GM23338 (cell line): ENCODE measurements at regions not wholly inside any gene's neighbourhood (a gene's known extent, or its start where the extent isn't known, plus 50 kb on each side); places are given as distances from the start of the nearest gene placed in this dataset.

Experiments
- ATAC-seq: fragments of 200-7000 bp; cut with Tn5 transposase; 3 replicates; pipeline ENCODE4 v1.9.1; 2020
- DNase-seq: peaks from one replicate; pipeline ENCODE4 v3.0.0-alpha.2; 2015; ENCODE audit warnings: low spot score
- H2AFZ ChIP-seq: fragments of 200-600 bp; sonication (generic); 2 replicates; pipeline ENCODE4 v1.8.0; 2016; ENCODE audit warnings: antibody characterized with exemption, mild to moderate bottlenecking, moderate library complexity
- H3F3A ChIP-seq: fragments of 200-600 bp; sonication (generic); replicated peaks from 2 replicates; pipeline ENCODE4 v1.8.0; 2017; ENCODE audit warnings: antibody characterized with exemption, mixed run types, low read depth
- H3K27ac ChIP-seq: fragments of 200-600 bp; sonication (generic); 2 replicates; pipeline ENCODE4 v1.6.1; 2016; ENCODE audit warnings: low read depth
- H3K27me3 ChIP-seq: fragments of 200-600 bp; sonication (generic); 2 replicates; pipeline ENCODE4 v1.8.0; 2016; ENCODE audit warnings: mild to moderate bottlenecking, mixed run types, moderate library complexity; ENCODE audit not compliant: insufficient read depth
- H3K36me3 ChIP-seq: fragments of 200-600 bp; sonication (generic); 2 replicates; pipeline ENCODE4 v1.8.0; 2016; ENCODE audit warnings: mild to moderate bottlenecking; ENCODE audit not compliant: insufficient read depth
- H3K4me1 ChIP-seq: fragments of 200-600 bp; sonication (generic); 2 replicates; pipeline ENCODE4 v1.8.0; 2016; ENCODE audit warnings: mild to moderate bottlenecking, moderate library complexity; ENCODE audit not compliant: insufficient read depth
- H3K4me2 ChIP-seq: fragments of 200-600 bp; sonication (generic); 2 replicates; pipeline ENCODE4 v1.7.1; 2017; ENCODE audit warnings: mixed run types
- H3K4me3 ChIP-seq: fragments of 200-600 bp; sonication (generic); 2 replicates; pipeline ENCODE4 v1.6.1; 2016; ENCODE audit warnings: mixed run types
- H3K79me2 ChIP-seq: fragments of 200-600 bp; sonication (generic); replicated peaks from 2 replicates; pipeline ENCODE4 v1.8.0; 2017; ENCODE audit warnings: mild to moderate bottlenecking; ENCODE audit not compliant: insufficient read depth
- H3K9me2 ChIP-seq: fragments of 200-600 bp; sonication (generic); 2 replicates; pipeline ENCODE4 v1.8.0; 2017; ENCODE audit not compliant: insufficient read depth
- H4K20me1 ChIP-seq: fragments of 200-600 bp; sonication (generic); replicated peaks from 2 replicates; pipeline ENCODE4 v1.8.0; 2017; ENCODE audit warnings: mild to moderate bottlenecking; ENCODE audit not compliant: insufficient read depth
- H3K27ac Mint-ChIP-seq: 2 replicates; pipeline ENCODE4 v1.8.0; 2020; ENCODE audit warnings: inconsistent platforms, mild to moderate bottlenecking, moderate library complexity, mixed read lengths
- H3K27me3 Mint-ChIP-seq: 3 replicates; pipeline ENCODE4 v1.8.0; 2022; ENCODE audit warnings: low read depth, mild to moderate bottlenecking, moderate library complexity, mixed read lengths, inconsistent platforms; ENCODE audit not compliant: insufficient read depth, poor library complexity
- H3K36me3 Mint-ChIP-seq: 3 replicates; pipeline ENCODE4 v1.8.0; 2021; ENCODE audit warnings: low read depth, mild to moderate bottlenecking, inconsistent platforms, moderate library complexity, mixed read lengths
- H3K4me1 Mint-ChIP-seq: 3 replicates; pipeline ENCODE4 v1.8.0; 2020; ENCODE audit warnings: mild to moderate bottlenecking, inconsistent platforms, mixed read lengths
- H3K4me3 Mint-ChIP-seq: 3 replicates; pipeline ENCODE4 v1.8.0; 2021; ENCODE audit warnings: moderate library complexity, mild to moderate bottlenecking, inconsistent platforms, mixed read lengths
- H3K9me3 Mint-ChIP-seq: 3 replicates; pipeline ENCODE4 v1.8.0; 2020; ENCODE audit warnings: moderate library complexity, mild to moderate bottlenecking, inconsistent platforms, mixed read lengths
- EZH2 ChIP-seq: fragments of 200-600 bp; sonication (generic); IDR thresholded peaks from one replicate; pipeline ENCODE4 v1.8.0; 2017; ENCODE audit warnings: antibody characterized with exemption, mild to moderate bottlenecking, low read depth; ENCODE audit not compliant: unreplicated experiment
- JUNB ChIP-seq: IDR thresholded peaks from one replicate; pipeline ENCODE4 v1.6.1; 2016; ENCODE audit warnings: antibody characterized with exemption; ENCODE audit not compliant: unreplicated experiment
- POLR2AphosphoS5 ChIP-seq: IDR thresholded peaks from 2 replicates; pipeline ENCODE4 v1.6.1; 2016; ENCODE audit warnings: antibody characterized with exemption, low read depth
- ZNF331 ChIP-seq: fragments of 250-450 bp; sonication (Bioruptor Pico); IDR thresholded peaks from 2 replicates; pipeline ENCODE4 v1.5.0; 2020; ENCODE audit warnings: low read depth, mild to moderate bottlenecking, moderate library complexity
- TF ChIP-seq, protein P1 (sequence below): fragments of 250-450 bp; sonication (Bioruptor Pico); IDR thresholded peaks from 2 replicates; pipeline ENCODE4 v1.5.0; 2020; ENCODE audit warnings: mild to moderate bottlenecking, moderate library complexity
- TF ChIP-seq, protein P2 (sequence below), 2 experiments: fragments of 200-600 bp in 1 of 2; sonication (generic) in 1 of 2; conservative IDR thresholded peaks; 2 replicates each; pipeline versions ENCODE4 v1.5.1 to v1.6.1; 2016 to 2017; ENCODE audit warnings: antibody characterized with exemption in 2 of 2, low read depth in 2 of 2, mild to moderate bottlenecking in 2 of 2, moderate library complexity in 1 of 2
- TF ChIP-seq, protein P3 (sequence below): IDR thresholded peaks from one replicate; pipeline ENCODE4 v1.6.1; 2018; ENCODE audit warnings: antibody characterized with exemption; ENCODE audit not compliant: unreplicated experiment

DNA sequence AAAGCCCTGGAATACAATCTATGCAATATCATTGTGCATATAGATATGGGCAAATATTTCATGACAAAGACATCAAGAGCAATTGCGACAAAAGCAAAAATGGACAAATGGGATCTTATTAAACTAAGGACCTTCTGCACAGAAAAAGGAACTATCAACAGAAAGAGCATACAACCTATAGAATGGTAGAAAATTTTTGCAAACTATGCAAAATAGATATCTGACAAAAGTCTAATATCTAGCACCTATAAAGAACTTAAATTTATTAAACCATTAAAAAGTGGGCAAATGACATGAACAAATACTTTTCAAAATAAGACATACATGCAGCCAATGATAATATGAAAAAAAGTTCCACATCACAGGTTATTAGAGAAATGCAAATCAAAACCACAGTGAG lies 312.9 kb downstream of the GLUD2 start:
- no peaks in the 10 kb centered on the region; the same call in 2 of the 3 replicates for H3K9me3 Mint-ChIP-seq
- no peak overlapping the region for H2AFZ ChIP-seq

More for the DNA sequence above, 312.9 kb downstream of the GLUD2 start:
- no peaks in the 10 kb centered on the region for H3K27me3 Mint-ChIP-seq
- H3K4me1 ChIP-seq: no peaks in the 10 kb centered on the region
- no peak overlapping the region for H3K27ac Mint-ChIP-seq
- H3K9me2 ChIP-seq: no peaks in the 10 kb centered on the region
- ATAC-seq (no peak), DNase-seq (no peak)
- no peaks in the 10 kb centered on the region for H3K36me3 Mint-ChIP-seq
- H3K79me2 ChIP-seq: no peaks in the 10 kb centered on the region
- no peak overlapping the region for H3K4me3 Mint-ChIP-seq
- no peak overlapping the region for H3K4me3 ChIP-seq
- TF ChIP-seq ZNF331 (CRISPR knock-in tag) (no peak), POLR2AphosphoS5 (no peak), EZH2 (no peak), JUNB (no peak)
- TF ChIP-seq, protein P1, sequence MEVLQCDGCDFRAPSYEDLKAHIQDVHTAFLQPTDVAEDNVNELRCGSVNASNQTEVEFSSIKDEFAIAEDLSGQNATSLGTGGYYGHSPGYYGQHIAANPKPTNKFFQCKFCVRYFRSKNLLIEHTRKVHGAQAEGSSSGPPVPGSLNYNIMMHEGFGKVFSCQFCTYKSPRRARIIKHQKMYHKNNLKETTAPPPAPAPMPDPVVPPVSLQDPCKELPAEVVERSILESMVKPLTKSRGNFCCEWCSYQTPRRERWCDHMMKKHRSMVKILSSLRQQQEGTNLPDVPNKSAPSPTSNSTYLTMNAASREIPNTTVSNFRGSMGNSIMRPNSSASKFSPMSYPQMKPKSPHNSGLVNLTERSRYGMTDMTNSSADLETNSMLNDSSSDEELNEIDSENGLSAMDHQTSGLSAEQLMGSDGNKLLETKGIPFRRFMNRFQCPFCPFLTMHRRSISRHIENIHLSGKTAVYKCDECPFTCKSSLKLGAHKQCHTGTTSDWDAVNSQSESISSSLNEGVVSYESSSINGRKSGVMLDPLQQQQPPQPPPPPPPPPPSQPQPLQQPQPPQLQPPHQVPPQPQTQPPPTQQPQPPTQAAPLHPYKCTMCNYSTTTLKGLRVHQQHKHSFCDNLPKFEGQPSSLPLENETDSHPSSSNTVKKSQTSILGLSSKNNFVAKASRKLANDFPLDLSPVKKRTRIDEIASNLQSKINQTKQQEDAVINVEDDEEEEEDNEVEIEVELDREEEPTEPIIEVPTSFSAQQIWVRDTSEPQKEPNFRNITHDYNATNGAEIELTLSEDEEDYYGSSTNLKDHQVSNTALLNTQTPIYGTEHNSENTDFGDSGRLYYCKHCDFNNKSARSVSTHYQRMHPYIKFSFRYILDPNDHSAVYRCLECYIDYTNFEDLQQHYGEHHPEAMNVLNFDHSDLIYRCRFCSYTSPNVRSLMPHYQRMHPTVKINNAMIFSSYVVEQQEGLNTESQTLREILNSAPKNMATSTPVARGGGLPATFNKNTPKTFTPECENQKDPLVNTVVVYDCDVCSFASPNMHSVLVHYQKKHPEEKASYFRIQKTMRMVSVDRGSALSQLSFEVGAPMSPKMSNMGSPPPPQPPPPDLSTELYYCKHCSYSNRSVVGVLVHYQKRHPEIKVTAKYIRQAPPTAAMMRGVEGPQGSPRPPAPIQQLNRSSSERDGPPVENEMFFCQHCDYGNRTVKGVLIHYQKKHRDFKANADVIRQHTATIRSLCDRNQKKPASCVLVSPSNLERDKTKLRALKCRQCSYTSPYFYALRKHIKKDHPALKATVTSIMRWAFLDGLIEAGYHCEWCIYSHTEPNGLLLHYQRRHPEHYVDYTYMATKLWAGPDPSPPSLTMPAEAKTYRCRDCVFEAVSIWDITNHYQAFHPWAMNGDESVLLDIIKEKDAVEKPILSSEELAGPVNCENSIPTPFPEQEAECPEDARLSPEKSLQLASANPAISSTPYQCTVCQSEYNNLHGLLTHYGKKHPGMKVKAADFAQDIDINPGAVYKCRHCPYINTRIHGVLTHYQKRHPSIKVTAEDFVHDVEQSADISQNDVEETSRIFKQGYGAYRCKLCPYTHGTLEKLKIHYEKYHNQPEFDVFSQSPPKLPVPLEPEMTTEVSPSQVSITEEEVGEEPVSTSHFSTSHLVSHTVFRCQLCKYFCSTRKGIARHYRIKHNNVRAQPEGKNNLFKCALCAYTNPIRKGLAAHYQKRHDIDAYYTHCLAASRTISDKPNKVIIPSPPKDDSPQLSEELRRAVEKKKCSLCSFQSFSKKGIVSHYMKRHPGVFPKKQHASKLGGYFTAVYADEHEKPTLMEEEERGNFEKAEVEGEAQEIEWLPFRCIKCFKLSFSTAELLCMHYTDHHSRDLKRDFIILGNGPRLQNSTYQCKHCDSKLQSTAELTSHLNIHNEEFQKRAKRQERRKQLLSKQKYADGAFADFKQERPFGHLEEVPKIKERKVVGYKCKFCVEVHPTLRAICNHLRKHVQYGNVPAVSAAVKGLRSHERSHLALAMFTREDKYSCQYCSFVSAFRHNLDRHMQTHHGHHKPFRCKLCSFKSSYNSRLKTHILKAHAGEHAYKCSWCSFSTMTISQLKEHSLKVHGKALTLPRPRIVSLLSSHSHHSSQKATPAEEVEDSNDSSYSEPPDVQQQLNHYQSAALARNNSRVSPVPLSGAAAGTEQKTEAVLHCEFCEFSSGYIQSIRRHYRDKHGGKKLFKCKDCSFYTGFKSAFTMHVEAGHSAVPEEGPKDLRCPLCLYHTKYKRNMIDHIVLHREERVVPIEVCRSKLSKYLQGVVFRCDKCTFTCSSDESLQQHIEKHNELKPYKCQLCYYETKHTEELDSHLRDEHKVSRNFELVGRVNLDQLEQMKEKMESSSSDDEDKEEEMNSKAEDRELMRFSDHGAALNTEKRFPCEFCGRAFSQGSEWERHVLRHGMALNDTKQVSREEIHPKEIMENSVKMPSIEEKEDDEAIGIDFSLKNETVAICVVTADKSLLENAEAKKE (CRISPR knock-in tag): no peak
- TF ChIP-seq, protein P2, sequence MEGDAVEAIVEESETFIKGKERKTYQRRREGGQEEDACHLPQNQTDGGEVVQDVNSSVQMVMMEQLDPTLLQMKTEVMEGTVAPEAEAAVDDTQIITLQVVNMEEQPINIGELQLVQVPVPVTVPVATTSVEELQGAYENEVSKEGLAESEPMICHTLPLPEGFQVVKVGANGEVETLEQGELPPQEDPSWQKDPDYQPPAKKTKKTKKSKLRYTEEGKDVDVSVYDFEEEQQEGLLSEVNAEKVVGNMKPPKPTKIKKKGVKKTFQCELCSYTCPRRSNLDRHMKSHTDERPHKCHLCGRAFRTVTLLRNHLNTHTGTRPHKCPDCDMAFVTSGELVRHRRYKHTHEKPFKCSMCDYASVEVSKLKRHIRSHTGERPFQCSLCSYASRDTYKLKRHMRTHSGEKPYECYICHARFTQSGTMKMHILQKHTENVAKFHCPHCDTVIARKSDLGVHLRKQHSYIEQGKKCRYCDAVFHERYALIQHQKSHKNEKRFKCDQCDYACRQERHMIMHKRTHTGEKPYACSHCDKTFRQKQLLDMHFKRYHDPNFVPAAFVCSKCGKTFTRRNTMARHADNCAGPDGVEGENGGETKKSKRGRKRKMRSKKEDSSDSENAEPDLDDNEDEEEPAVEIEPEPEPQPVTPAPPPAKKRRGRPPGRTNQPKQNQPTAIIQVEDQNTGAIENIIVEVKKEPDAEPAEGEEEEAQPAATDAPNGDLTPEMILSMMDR (conservative IDR thresholded peaks at IDR 0.05; ENCODE audit: low read depth in 2 of 2): no peak
- TF ChIP-seq, protein P3, sequence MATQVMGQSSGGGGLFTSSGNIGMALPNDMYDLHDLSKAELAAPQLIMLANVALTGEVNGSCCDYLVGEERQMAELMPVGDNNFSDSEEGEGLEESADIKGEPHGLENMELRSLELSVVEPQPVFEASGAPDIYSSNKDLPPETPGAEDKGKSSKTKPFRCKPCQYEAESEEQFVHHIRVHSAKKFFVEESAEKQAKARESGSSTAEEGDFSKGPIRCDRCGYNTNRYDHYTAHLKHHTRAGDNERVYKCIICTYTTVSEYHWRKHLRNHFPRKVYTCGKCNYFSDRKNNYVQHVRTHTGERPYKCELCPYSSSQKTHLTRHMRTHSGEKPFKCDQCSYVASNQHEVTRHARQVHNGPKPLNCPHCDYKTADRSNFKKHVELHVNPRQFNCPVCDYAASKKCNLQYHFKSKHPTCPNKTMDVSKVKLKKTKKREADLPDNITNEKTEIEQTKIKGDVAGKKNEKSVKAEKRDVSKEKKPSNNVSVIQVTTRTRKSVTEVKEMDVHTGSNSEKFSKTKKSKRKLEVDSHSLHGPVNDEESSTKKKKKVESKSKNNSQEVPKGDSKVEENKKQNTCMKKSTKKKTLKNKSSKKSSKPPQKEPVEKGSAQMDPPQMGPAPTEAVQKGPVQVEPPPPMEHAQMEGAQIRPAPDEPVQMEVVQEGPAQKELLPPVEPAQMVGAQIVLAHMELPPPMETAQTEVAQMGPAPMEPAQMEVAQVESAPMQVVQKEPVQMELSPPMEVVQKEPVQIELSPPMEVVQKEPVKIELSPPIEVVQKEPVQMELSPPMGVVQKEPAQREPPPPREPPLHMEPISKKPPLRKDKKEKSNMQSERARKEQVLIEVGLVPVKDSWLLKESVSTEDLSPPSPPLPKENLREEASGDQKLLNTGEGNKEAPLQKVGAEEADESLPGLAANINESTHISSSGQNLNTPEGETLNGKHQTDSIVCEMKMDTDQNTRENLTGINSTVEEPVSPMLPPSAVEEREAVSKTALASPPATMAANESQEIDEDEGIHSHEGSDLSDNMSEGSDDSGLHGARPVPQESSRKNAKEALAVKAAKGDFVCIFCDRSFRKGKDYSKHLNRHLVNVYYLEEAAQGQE: no peak
- H4K20me1 ChIP-seq: no peaks in the 10 kb centered on the region
- no peak overlapping the region for H3K27ac ChIP-seq
- no peaks in the 10 kb centered on the region for H3K27me3 ChIP-seq
- H3K36me3 ChIP-seq: no peaks in the 10 kb centered on the region
- no peaks in the 10 kb centered on the region for H3K4me1 Mint-ChIP-seq
- H3F3A ChIP-seq: no peaks in the 10 kb centered on the region
- H3K4me2 ChIP-seq: no peak overlapping the region
